GM23248 (cell line): ENCODE measurements at regions not wholly inside any gene's neighbourhood (a gene's known extent, or its start where the extent isn't known, plus 50 kb on each side); places are given as distances from the start of the nearest gene placed in this dataset.

ENCODE experiments used
- DNase-seq: peaks from one replicate; pipeline ENCODE4 v3.0.0-alpha.2; 2015
- H2AFZ ChIP-seq: fragments of 200-600 bp; sonication (generic); 2 replicates; pipeline ENCODE4 v1.6.1; 2016; ENCODE audit warnings: antibody characterized with exemption
- H3F3A ChIP-seq: fragments of 200-600 bp; sonication (generic); 2 replicates; pipeline ENCODE4 v1.6.1; 2016; ENCODE audit warnings: mild to moderate bottlenecking, antibody characterized with exemption, mixed run types; ENCODE audit not compliant: insufficient read depth
- H3K27ac ChIP-seq: fragments of 200-600 bp; sonication (generic); 2 replicates; pipeline ENCODE4 v1.5.1; 2016; ENCODE audit warnings: mild to moderate bottlenecking
- H3K27me3 ChIP-seq: fragments of 200-600 bp; sonication (generic); replicated peaks from 2 replicates; pipeline ENCODE4 v1.6.1; 2016; ENCODE audit warnings: mild to moderate bottlenecking; ENCODE audit not compliant: insufficient read depth
- H3K36me3 ChIP-seq: fragments of 200-600 bp; sonication (generic); 2 replicates; pipeline ENCODE4 v1.6.1; 2016; ENCODE audit warnings: low read depth, mild to moderate bottlenecking
- H3K4me1 ChIP-seq: fragments of 200-600 bp; sonication (generic); 2 replicates; pipeline ENCODE4 v1.6.1; 2016; ENCODE audit warnings: mild to moderate bottlenecking; ENCODE audit not compliant: insufficient read depth
- H3K4me2 ChIP-seq: fragments of 200-600 bp; sonication (generic); one replicate; pipeline ENCODE4 v1.6.1; 2016; ENCODE audit warnings: mild to moderate bottlenecking; ENCODE audit not compliant: unreplicated experiment
- H3K4me3 ChIP-seq: fragments of 200-600 bp; sonication (generic); 2 replicates; pipeline ENCODE4 v1.5.1; 2016; ENCODE audit warnings: mild to moderate bottlenecking
- H3K79me2 ChIP-seq: fragments of 200-600 bp; sonication (generic); 2 replicates; pipeline ENCODE4 v1.6.1; 2016; ENCODE audit warnings: mild to moderate bottlenecking; ENCODE audit not compliant: insufficient read depth
- H3K9ac ChIP-seq: fragments of 200-600 bp; sonication (generic); 2 replicates; pipeline ENCODE4 v1.6.1; 2016; ENCODE audit warnings: mild to moderate bottlenecking
- H3K9me2 ChIP-seq: fragments of 200-600 bp; sonication (generic); 2 replicates; pipeline ENCODE4 v1.6.1; 2016; ENCODE audit warnings: mixed run types, mild to moderate bottlenecking, moderate library complexity; ENCODE audit not compliant: insufficient read depth
- H3K9me3 ChIP-seq: fragments of 200-600 bp; sonication (generic); one replicate; pipeline ENCODE4 v1.6.1; 2017; ENCODE audit warnings: low read depth
- H4K20me1 ChIP-seq: fragments of 200-600 bp; sonication (generic); 2 replicates; pipeline ENCODE4 v1.6.0; 2016; ENCODE audit not compliant: insufficient read depth
- EZH2 ChIP-seq: fragments of 200-600 bp; sonication (generic); IDR thresholded peaks from 2 replicates; pipeline ENCODE4 v1.6.1; 2018; ENCODE audit warnings: antibody characterized with exemption, mild to moderate bottlenecking; ENCODE audit not compliant: insufficient read depth, poor library complexity, severe bottlenecking
- EZH2phosphoT487 ChIP-seq: fragments of 200-600 bp; sonication (generic); IDR thresholded peaks from 2 replicates; pipeline ENCODE4 v1.6.1; 2018; ENCODE audit warnings: antibody characterized with exemption, moderate library complexity, mild to moderate bottlenecking, low read depth; ENCODE audit not compliant: insufficient read depth
- WGBS, 2 experiments: methylation state at CpG; one replicate each; pipeline ENCODE4 v1.1.6; 2015 to 2017; ENCODE audit warnings: low lambda C conversion rate in 2 of 2, low coverage in 1 of 2; ENCODE audit errors: missing lambda C conversion rate in 2 of 2; 5-methylcytosine and 5-hydroxymethylcytosine counted together
- in situ Hi-C: fragments of 300-500 bp; cut with MboI; formaldehyde crosslinking; loops from 2 replicates; pipeline ENCODE4 v1.15.0; 2020

- Histone ChIP-seq H3K36me3 (no peaks in the 10 kb centered on the region), H3K4me1 (no peaks in the 10 kb centered on the region), H3K9me2 (no peaks in the 10 kb centered on the region), H3F3A (no peaks in the 10 kb centered on the region), H3K4me3 (no peak overlapping the region), H3K27me3 (no peaks in the 10 kb centered on the region; the same call in 1 of the 2 replicates), H2AFZ (no peak overlapping the region), H4K20me1 (no peaks in the 10 kb centered on the region), H3K79me2 (no peaks in the 10 kb centered on the region), H3K4me2 (no peak overlapping the region), H3K9ac (no peak overlapping the region), H3K27ac (no peak overlapping the region), H3K9me3 (no peaks in the 10 kb centered on the region)
- no peak for DNase-seq
- 10 to 17% methylated on average over 2 of the region's 2 CpGs for WGBS, 2 experiments
- in situ Hi-C loops: no loop called here
- TF ChIP-seq EZH2: no peak
- no peak for TF ChIP-seq EZH2phosphoT487
Observed at GRCh38 chr6:147979966-147980365, 362.7 kb upstream of the SASH1 start.

GRCh38 chr6:147983581-147984366 is 358.9 kb upstream of the SASH1 start:
- Histone ChIP-seq H3K9ac (no peak overlapping the region), H3K9me2 (no peaks in the 10 kb centered on the region), H3K4me3 (no peak overlapping the region), H3K4me1 (no peaks in the 10 kb centered on the region), H3K4me2 (no peak overlapping the region), H3K79me2 (no peaks in the 10 kb centered on the region), H3K9me3 (no peaks in the 10 kb centered on the region), H3F3A (no peaks in the 10 kb centered on the region), H3K27me3 (no peaks in the 10 kb centered on the region; the same call in 1 of the 2 replicates), H4K20me1 (no peaks in the 10 kb centered on the region), H3K27ac (no peak overlapping the region), H3K36me3 (no peaks in the 10 kb centered on the region), H2AFZ (no peak overlapping the region)
- whole genome bisulfite sequencing, 2 experiments: 2% methylated on average over 6 of the region's 6 CpGs
- no peak for DNase-seq
- in situ Hi-C loops: no loop called here
- TF ChIP-seq EZH2 (no peak), EZH2phosphoT487 (no peak)

- no peaks in the 10 kb centered on the region for H3K4me1 ChIP-seq
- H3K9ac ChIP-seq: no peak overlapping the region
- H3K27me3 ChIP-seq: no peaks in the 10 kb centered on the region; the same call in 1 of the 2 replicates
- no peak overlapping the region for H3K27ac ChIP-seq
- H3K9me3 ChIP-seq: no peaks in the 10 kb centered on the region
- no peaks in the 10 kb centered on the region for H3F3A ChIP-seq
- H3K79me2 ChIP-seq: no peaks in the 10 kb centered on the region
- no peak overlapping the region for H3K4me2 ChIP-seq
- H4K20me1 ChIP-seq: no peaks in the 10 kb centered on the region
- in situ Hi-C loops: no loop called here
- no peaks in the 10 kb centered on the region for H3K9me2 ChIP-seq
- WGBS, 2 experiments: 31 to 34% methylated on average over 3 of the region's 3 CpGs
- H3K36me3 ChIP-seq: no peaks in the 10 kb centered on the region
- no peak overlapping the region for H2AFZ ChIP-seq
- DNase-seq: no peak
- TF ChIP-seq EZH2phosphoT487: no peak
- H3K4me3 ChIP-seq: no peak overlapping the region
Observed at GRCh38 chr6:147986846-147987245, 355.8 kb upstream of the SASH1 start.

GRCh38 chr6:147990159-147990558 is 352.5 kb upstream of the SASH1 start:
- in situ Hi-C loops: no loop called here
- DNase-seq: no peak
- WGBS, 2 experiments: 71 to 79% methylated on average over 2 of the region's 2 CpGs
- Histone ChIP-seq H3K9ac (no peak overlapping the region), H4K20me1 (no peaks in the 10 kb centered on the region), H3F3A (no peaks in the 10 kb centered on the region), H3K79me2 (no peaks in the 10 kb centered on the region), H3K9me2 (no peaks in the 10 kb centered on the region), H3K27me3 (no peaks in the 10 kb centered on the region), H3K4me1 (no peaks in the 10 kb centered on the region), H3K27ac (no peak overlapping the region), H2AFZ (no peak overlapping the region), H3K4me3 (no peak overlapping the region), H3K4me2 (no peak overlapping the region), H3K36me3 (no peaks in the 10 kb centered on the region), H3K9me3 (no peaks in the 10 kb centered on the region)
- TF ChIP-seq EZH2: no peak
- TF ChIP-seq EZH2phosphoT487: no peak

GRCh38 chr6:147991961-147992360 is 350.7 kb upstream of the SASH1 start:
- H3K79me2 ChIP-seq: no peaks in the 10 kb centered on the region
- no peaks in the 10 kb centered on the region for H3K27me3 ChIP-seq
- no peak overlapping the region for H3K4me2 ChIP-seq
- no peaks in the 10 kb centered on the region for H3K9me3 ChIP-seq
- H3K9ac ChIP-seq: no peak overlapping the region
- no peak overlapping the region for H3K4me3 ChIP-seq
- H3K9me2 ChIP-seq: no peaks in the 10 kb centered on the region
- H4K20me1 ChIP-seq: no peaks in the 10 kb centered on the region
- DNase-seq: no peak
- in situ Hi-C loops: no loop called here
- TF ChIP-seq EZH2 (no peak), EZH2phosphoT487 (no peak)
- no peaks in the 10 kb centered on the region for H3F3A ChIP-seq
- no peak overlapping the region for H3K27ac ChIP-seq
- WGBS, 2 experiments: 33 to 35% methylated on average over 3 of the region's 3 CpGs
- H3K36me3 ChIP-seq: no peaks in the 10 kb centered on the region
- H3K4me1 ChIP-seq: no peaks in the 10 kb centered on the region
- no peak overlapping the region for H2AFZ ChIP-seq
